MM.1S (cell line): ENCODE measurements at regions not wholly inside any gene's neighbourhood (a gene's known extent, or its start where the extent isn't known, plus 50 kb on each side); places are given as distances from the start of the nearest gene placed in this dataset.

Experiments
- CTCF ChIP-seq: fragments of 300-600 bp; sonication (generic); IDR thresholded peaks from 2 replicates; pipeline ENCODE4 v1.5.1; 2016; ENCODE audit warnings: antibody characterized with exemption, low read length, mixed read lengths
- EZH2 ChIP-seq: fragments of 300-600 bp; sonication (generic); optimal IDR thresholded peaks from 2 replicates; pipeline ENCODE3; 2017; ENCODE audit warnings: low read depth, mild to moderate bottlenecking, antibody characterized with exemption, low read length, mixed read lengths
- EZH2phosphoT487 ChIP-seq: fragments of 300-600 bp; sonication (generic); IDR thresholded peaks from 2 replicates; pipeline ENCODE4 v1.6.1; 2018; ENCODE audit warnings: antibody characterized with exemption, low read length

DNA sequence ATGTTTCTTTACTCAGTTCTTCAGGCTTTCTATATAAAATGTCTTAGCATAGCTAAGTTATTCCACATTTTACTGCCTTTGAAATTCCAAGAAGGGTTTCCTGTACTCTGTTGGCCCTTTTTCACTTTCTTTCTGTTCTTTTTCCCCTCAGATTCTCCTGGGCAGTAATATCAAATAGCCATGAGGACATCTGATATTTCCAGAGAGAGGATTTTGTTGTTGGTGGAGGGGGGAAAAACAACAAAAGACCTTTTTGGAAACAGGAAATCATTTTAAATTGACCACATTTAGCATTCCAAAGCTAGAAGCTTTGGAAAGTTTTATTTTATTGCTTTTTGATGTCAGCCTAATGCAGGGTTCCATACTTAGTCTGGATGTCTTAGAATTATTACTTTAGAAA lies 445.4 kb downstream of the GJA1 start:
- TF ChIP-seq CTCF (no peak), EZH2 (no peak), EZH2phosphoT487 (no peak)
